HepG2 (cell line): ENCODE measurements at regions not wholly inside any gene's neighbourhood (a gene's known extent, or its start where the extent isn't known, plus 50 kb on each side); places are given as distances from the start of the nearest gene placed in this dataset.

Experiments used
- ATAC-seq: fragments of 200-7000 bp; cut with Tn5 transposase; 3 replicates; pipeline ENCODE4 v1.9.1; 2020; ENCODE audit warnings: mild to moderate bottlenecking, moderate library complexity
- BruUV-seq: library from RNA; stranded (reverse); fragments of 400-500 nt; replicated peaks from 2 replicates; lab custom pipeline; 2021; lab: Mats Ljungman, UMichigan
- CTCF ChIA-PET: fragments of 300-600 bp; formaldehyde crosslinking; extraction: SDS; loops from one replicate; lab custom pipeline; 2021; ENCODE audit warnings: low total read pairs, inconsistent platforms, low intra/inter-chr PET ratio; lab: Yijun Ruan, JAX
- POLR2A ChIA-PET: fragments of 350-600 bp; sonication (Branson Sonifier 250); formaldehyde crosslinking; loops from one replicate; lab custom pipeline; 2020; ENCODE audit warnings: antibody characterized with exemption, inconsistent platforms; lab: Yijun Ruan, JAX
- DNase-seq: peaks from one replicate; pipeline ENCODE4 v3.0.0-alpha.2; 2015; ENCODE audit warnings: low spot score
- FAIRE-seq: peaks from 3 replicates; lab custom pipeline; 2011; peaks lifted over from hg19 to GRCh38; lab: Jason Lieb, UNC
- H2AFZ ChIP-seq: one replicate; pipeline ENCODE4 v1.6.1; 2011; ENCODE audit warnings: low read length, inconsistent platforms
- H3K27ac ChIP-seq: fragments of 300-600 bp; 3 replicates; pipeline ENCODE4 v1.8.0; 2011; ENCODE audit warnings: mixed run types, mild to moderate bottlenecking, mixed read lengths, low read length, inconsistent platforms; ENCODE audit not compliant: insufficient read depth; ENCODE audit errors: extremely low read length
- H3K27me3 ChIP-seq, 2 experiments: fragments of 200-600 bp in 1 of 2; 2 replicates in 1 of 2; 3 replicates in 1 of 2; pipeline versions ENCODE4 v1.6.0 to v1.8.0; 2011; ENCODE audit warnings: low read length in 2 of 2, mild to moderate bottlenecking in 2 of 2, moderate library complexity in 2 of 2, inconsistent platforms in 1 of 2; ENCODE audit not compliant: insufficient read depth in 2 of 2, control insufficient read depth in 1 of 2
- H3K36me3 ChIP-seq, 2 experiments: fragments of 200-600 bp in 1 of 2; replicated peaks in 1 of 2; 2 replicates in 1 of 2; 3 replicates in 1 of 2; pipeline versions ENCODE4 v1.5.1 to v1.8.0; 2011; ENCODE audit warnings: low read length in 2 of 2, inconsistent platforms in 1 of 2; ENCODE audit not compliant: insufficient read depth in 2 of 2, control insufficient read depth in 1 of 2
- H3K4me1 ChIP-seq: 2 replicates; pipeline ENCODE4 v1.5.1; 2012; ENCODE audit warnings: low read length, inconsistent platforms; ENCODE audit not compliant: insufficient read depth
- H3K4me2 ChIP-seq: 2 replicates; pipeline ENCODE4 v1.6.0; 2011; ENCODE audit warnings: low read depth, low read length, inconsistent platforms
- H3K4me3 ChIP-seq, 3 experiments: fragments of 200-600 bp in 1 of 3; sonication (generic), shearing (Covaris generic) in 1 of 3; replicated peaks in 1 of 3; 2 replicates each; pipeline ENCODE4 v1.5.1; 2011 to 2016; ENCODE audit warnings: low read length in 3 of 3, inconsistent platforms in 2 of 3, low read depth in 2 of 3, mild to moderate bottlenecking in 2 of 3, control low read depth in 1 of 3, mixed read lengths in 1 of 3; ENCODE audit not compliant: insufficient read depth in 1 of 3
- H3K79me2 ChIP-seq: one replicate; pipeline ENCODE4 v1.6.1; 2011; ENCODE audit warnings: low read length, inconsistent platforms; ENCODE audit not compliant: insufficient read depth
- H3K9ac ChIP-seq: 2 replicates; pipeline ENCODE4 v1.6.0; 2011; ENCODE audit warnings: mild to moderate bottlenecking, low read depth, low read length, inconsistent platforms; ENCODE audit not compliant: insufficient read depth
- H3K9me3 ChIP-seq: 2 replicates; pipeline ENCODE4 v1.5.1; 2012; ENCODE audit warnings: mild to moderate bottlenecking, low read length
- H4K20me1 ChIP-seq: 2 replicates; pipeline ENCODE4 v1.6.0; 2011; ENCODE audit warnings: inconsistent platforms, mild to moderate bottlenecking, low read length, moderate library complexity; ENCODE audit not compliant: insufficient read depth
- ELF1 ChIP-seq: sonication (generic); formaldehyde crosslinking; IDR thresholded peaks from 2 replicates; pipeline ENCODE4 v1.4.0; 2020; ENCODE audit warnings: missing genetic modification reagents
- MBNL3 ChIP-seq: fragments of 250-450 bp; sonication (Bioruptor Pico); conservative IDR thresholded peaks from 2 replicates; pipeline ENCODE4 v1.8.0; 2022; ENCODE audit warnings: mild to moderate bottlenecking, inconsistent platforms
- MED1 ChIP-seq: sonication (generic); formaldehyde crosslinking; IDR thresholded peaks from 2 replicates; pipeline ENCODE4 v1.4.0; 2020; ENCODE audit warnings: missing genetic modification reagents
- PAF1 ChIP-seq: IDR thresholded peaks from 2 replicates; pipeline ENCODE4 v1.6.1; 2016; ENCODE audit warnings: missing genetic modification reagents, missing compliant biosample characterization
- SUZ12 ChIP-seq: fragments of 150-350 bp; IDR thresholded peaks from 2 replicates; pipeline ENCODE4 v1.6.1; 2014; ENCODE audit warnings: low read depth, low read length
- U2AF1 ChIP-seq: fragments of 200-400 bp; formaldehyde crosslinking; optimal IDR thresholded peaks from 2 replicates; pipeline ENCODE3; 2017; ENCODE audit warnings: mild to moderate bottlenecking, low read depth, low read length
- YEATS4 ChIP-seq: sonication (generic); formaldehyde crosslinking; IDR thresholded peaks from 2 replicates; pipeline ENCODE4 v1.4.0; 2020; ENCODE audit warnings: missing genetic modification reagents, borderline replicate concordance
- ZBTB8A ChIP-seq: sonication (generic); formaldehyde crosslinking; IDR thresholded peaks from 2 replicates; pipeline ENCODE4 v1.4.0; 2020; ENCODE audit warnings: mild to moderate bottlenecking, low read depth, missing genetic modification reagents, borderline replicate concordance
- ZNF460 ChIP-seq: sonication (generic); formaldehyde crosslinking; IDR thresholded peaks from 2 replicates; pipeline ENCODE4 v1.5.1; 2020; ENCODE audit warnings: missing genetic modification reagents, mild to moderate bottlenecking, borderline replicate concordance
- ZNF556 ChIP-seq: sonication (generic); formaldehyde crosslinking; IDR thresholded peaks from 2 replicates; pipeline ENCODE4 v1.4.0; 2020; ENCODE audit warnings: mild to moderate bottlenecking, missing genetic modification reagents, borderline replicate concordance
- WGBS: methylation state at CpG from one replicate; pipeline ENCODE4 v1.1.6; 2017; ENCODE audit warnings: low lambda C conversion rate; 5-methylcytosine and 5-hydroxymethylcytosine counted together
- in situ Hi-C: cut with HindIII; loops from 2 replicates; pipeline ENCODE4 v1.10.0; 2017; ENCODE audit warnings: low pct_unique_long_range_greater_than_20kb; ENCODE audit not compliant: extremely low pct_ligation_motif_present
- intact Hi-C: fragments of 100-400 bp; cut with micrococcal nuclease; formaldehyde crosslinking; loops from one replicate; pipeline ENCODE4 v1.10.0; 2022; ENCODE audit not compliant: unreplicated experiment
- TF ChIP-seq, protein P1 (sequence below): sonication (generic); formaldehyde crosslinking; IDR thresholded peaks from 2 replicates; pipeline ENCODE4 v1.5.1; 2020; ENCODE audit warnings: mild to moderate bottlenecking, moderate library complexity, missing genetic modification reagents

DNA sequence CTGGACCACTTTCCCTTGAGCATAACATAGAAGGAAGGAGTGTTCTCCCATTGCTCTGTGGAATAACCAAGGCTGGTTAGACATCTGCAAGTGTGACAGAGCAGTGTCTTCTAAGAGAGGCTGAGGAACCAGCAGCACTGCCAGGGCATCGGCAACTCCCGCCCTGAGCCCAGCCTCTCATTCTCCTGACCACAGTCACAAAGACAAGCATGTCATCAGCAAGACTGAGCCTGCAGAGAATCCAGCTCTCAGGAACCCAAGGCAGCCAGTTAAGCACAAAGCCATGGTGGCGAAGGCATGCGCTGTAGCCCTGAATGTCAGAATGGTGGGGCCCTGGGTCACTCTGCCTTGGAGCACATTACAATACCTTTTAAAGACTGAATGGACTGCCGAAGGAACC is 253.9 kb downstream of the AGTPBP1 start:
- FAIRE-seq (no peak), ATAC-seq (no peak), DNase-seq (no peak)
- POLR2A ChIA-PET = no interaction called here
- CTCF ChIA-PET = no interaction called here
- Histone ChIP-seq H3K4me2 (no peak overlapping the region), H4K20me1 (no peaks in the 10 kb centered on the region), H3K79me2 (no peaks in the 10 kb centered on the region), H3K27me3 (no peaks in the 10 kb centered on the region; a peak in 1 of 5 replicates), H3K4me1 (no peaks in the 10 kb centered on the region), H3K27ac (no peak overlapping the region), H2AFZ (no peak overlapping the region), H3K4me3 (no peak overlapping the region), H3K9me3 (no peaks in the 10 kb centered on the region), H3K9ac (no peak overlapping the region), H3K36me3 (no peaks in the 10 kb centered on the region)
- in situ Hi-C loops (no loop called here), intact Hi-C loops (no loop called here)
- TF ChIP-seq PAF1 (CRISPR knock-in tag) (no peak), ZNF556 (CRISPR knock-in tag) (no peak), YEATS4 (CRISPR knock-in tag) (no peak), MBNL3 (CRISPR knock-in tag) (no peak), ELF1 (CRISPR knock-in tag) (no peak), MED1 (CRISPR knock-in tag) (no peak), SUZ12 (no peak), ZBTB8A (CRISPR knock-in tag) (no peak), U2AF1 (no peak), ZNF460 (CRISPR knock-in tag) (no peak)
- TF ChIP-seq, protein P1, sequence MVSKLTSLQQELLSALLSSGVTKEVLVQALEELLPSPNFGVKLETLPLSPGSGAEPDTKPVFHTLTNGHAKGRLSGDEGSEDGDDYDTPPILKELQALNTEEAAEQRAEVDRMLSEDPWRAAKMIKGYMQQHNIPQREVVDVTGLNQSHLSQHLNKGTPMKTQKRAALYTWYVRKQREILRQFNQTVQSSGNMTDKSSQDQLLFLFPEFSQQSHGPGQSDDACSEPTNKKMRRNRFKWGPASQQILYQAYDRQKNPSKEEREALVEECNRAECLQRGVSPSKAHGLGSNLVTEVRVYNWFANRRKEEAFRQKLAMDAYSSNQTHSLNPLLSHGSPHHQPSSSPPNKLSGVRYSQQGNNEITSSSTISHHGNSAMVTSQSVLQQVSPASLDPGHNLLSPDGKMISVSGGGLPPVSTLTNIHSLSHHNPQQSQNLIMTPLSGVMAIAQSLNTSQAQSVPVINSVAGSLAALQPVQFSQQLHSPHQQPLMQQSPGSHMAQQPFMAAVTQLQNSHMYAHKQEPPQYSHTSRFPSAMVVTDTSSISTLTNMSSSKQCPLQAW (CRISPR knock-in tag) = no peak
- 67% methylated on average over 3 of the region's 5 CpGs for WGBS
- BruUV-seq = no TSS peak
